Mesenchymal stem cell (in vitro differentiated cells and primary cell): ENCODE measurements at regions not wholly inside any gene's neighbourhood (a gene's known extent, or its start where the extent isn't known, plus 50 kb on each side); places are given as distances from the start of the nearest gene placed in this dataset.

Experiments used
- DNase-seq: peaks from one replicate; pipeline ENCODE4 v3.0.0-alpha.2; 2013
- H2AFZ ChIP-seq: one replicate; pipeline ENCODE4 v1.6.1; 2013; ENCODE audit warnings: low read depth, mild to moderate bottlenecking, control low read depth, inconsistent platforms, low read length, moderate library complexity
- H2AK5ac ChIP-seq: 2 replicates; pipeline ENCODE4 v1.6.1; 2013; ENCODE audit warnings: low read length, moderate library complexity, mild to moderate bottlenecking, inconsistent platforms; ENCODE audit not compliant: severe bottlenecking
- H2BK120ac ChIP-seq: one replicate; pipeline ENCODE4 v1.6.1; 2013; ENCODE audit warnings: low read depth, mild to moderate bottlenecking, inconsistent platforms, low read length, moderate library complexity
- H2BK12ac ChIP-seq, 2 experiments: one replicate each; pipeline ENCODE4 v1.6.1; 2013; ENCODE audit warnings: inconsistent platforms in 2 of 2, low read length in 2 of 2, mild to moderate bottlenecking in 2 of 2, moderate library complexity in 2 of 2, control low read depth in 1 of 2
- H2BK15ac ChIP-seq: one replicate; pipeline ENCODE4 v1.6.1; 2013; ENCODE audit warnings: mild to moderate bottlenecking, low read depth, inconsistent platforms; ENCODE audit not compliant: poor library complexity, severe bottlenecking
- H2BK5ac ChIP-seq: 2 replicates; pipeline ENCODE4 v1.6.1; 2013; ENCODE audit warnings: low read depth, mild to moderate bottlenecking, low read length, control low read depth, inconsistent platforms; ENCODE audit not compliant: poor library complexity, severe bottlenecking
- H3K14ac ChIP-seq, 2 experiments: one replicate each; pipeline ENCODE4 v1.6.1; 2013; ENCODE audit warnings: inconsistent platforms in 2 of 2, low read length in 2 of 2, control low read depth in 1 of 2, mild to moderate bottlenecking in 1 of 2, moderate library complexity in 1 of 2
- H3K18ac ChIP-seq, 2 experiments: one replicate each; pipeline ENCODE4 v1.6.1; 2013; ENCODE audit warnings: inconsistent platforms in 2 of 2, low read length in 2 of 2, control low read depth in 1 of 2, low read depth in 1 of 2, mild to moderate bottlenecking in 1 of 2
- H3K23ac ChIP-seq, 2 experiments: one replicate each; pipeline ENCODE4 v1.6.1; 2013; ENCODE audit warnings: inconsistent platforms in 2 of 2, low read length in 2 of 2, mild to moderate bottlenecking in 2 of 2, moderate library complexity in 2 of 2, control low read depth in 1 of 2
- H3K27ac ChIP-seq: 2 replicates; pipeline ENCODE4 v1.5.1; 2013; ENCODE audit warnings: mild to moderate bottlenecking, moderate library complexity, low read length, control low read depth, inconsistent platforms; ENCODE audit not compliant: poor library complexity, severe bottlenecking
- H3K27me3 ChIP-seq, 2 experiments: 2 replicates each; pipeline versions ENCODE4 v1.6.1 to v1.7.0; 2013; ENCODE audit warnings: low read length in 2 of 2, mild to moderate bottlenecking in 2 of 2, moderate library complexity in 2 of 2, control low read depth in 1 of 2, inconsistent platforms in 1 of 2; ENCODE audit not compliant: control insufficient read depth in 1 of 2, insufficient read depth in 1 of 2
- H3K36me3 ChIP-seq, 2 experiments: 2 replicates each; pipeline versions ENCODE4 v1.6.1 to v1.7.0; 2013; ENCODE audit warnings: low read length in 2 of 2, control low read depth in 1 of 2, inconsistent platforms in 1 of 2, low read depth in 1 of 2, mild to moderate bottlenecking in 1 of 2; ENCODE audit not compliant: insufficient read depth in 2 of 2, control insufficient read depth in 1 of 2
- H3K4ac ChIP-seq, 2 experiments: one replicate each; pipeline ENCODE4 v1.6.1; 2013; ENCODE audit warnings: inconsistent platforms in 2 of 2, low read length in 2 of 2, mild to moderate bottlenecking in 2 of 2, moderate library complexity in 2 of 2, control low read depth in 1 of 2, low read depth in 1 of 2
- H3K4me1 ChIP-seq: 2 replicates; pipeline ENCODE4 v1.6.1; 2013; ENCODE audit warnings: low read depth, low read length, control low read depth; ENCODE audit not compliant: control insufficient read depth, insufficient read depth
- H3K4me2 ChIP-seq: 2 replicates; pipeline ENCODE4 v1.6.1; 2013; ENCODE audit warnings: low read length, mild to moderate bottlenecking, inconsistent platforms; ENCODE audit not compliant: poor library complexity, severe bottlenecking
- H3K4me3 ChIP-seq, 2 experiments: 2 replicates each; pipeline versions ENCODE4 v1.5.1 to v1.7.0; 2013; ENCODE audit warnings: low read length in 2 of 2, mild to moderate bottlenecking in 2 of 2, control low read depth in 1 of 2, low read depth in 1 of 2; ENCODE audit not compliant: insufficient read depth in 1 of 2
- H3K79me1 ChIP-seq: replicated peaks from 2 replicates; pipeline ENCODE4 v1.6.1; 2013; ENCODE audit warnings: mild to moderate bottlenecking, control low read depth, low read length, inconsistent platforms; ENCODE audit not compliant: poor library complexity, severe bottlenecking
- H3K9ac ChIP-seq: 2 replicates; pipeline ENCODE4 v1.7.0; 2013; ENCODE audit warnings: mild to moderate bottlenecking, low read length, moderate library complexity
- H3K9me3 ChIP-seq: 2 replicates; pipeline ENCODE4 v1.7.0; 2013; ENCODE audit warnings: mild to moderate bottlenecking, low read length; ENCODE audit not compliant: control insufficient read depth
- H4K8ac ChIP-seq: one replicate; pipeline ENCODE4 v1.6.1; 2013; ENCODE audit warnings: inconsistent platforms, mild to moderate bottlenecking, low read length, moderate library complexity
- H4K91ac ChIP-seq: one replicate; pipeline ENCODE4 v1.6.1; 2013; ENCODE audit warnings: mild to moderate bottlenecking, low read length, inconsistent platforms
- WGBS: methylation state at CpG from one replicate; pipeline ENCODE4 v1.1.7; 2013; ENCODE audit warnings: mixed read lengths; 5-methylcytosine and 5-hydroxymethylcytosine counted together

- no peaks in the 10 kb centered on the region for H3K9me3 ChIP-seq
- no peak overlapping the region for H3K4me2 ChIP-seq
- DNase-seq = no peak
- H3K4me1 ChIP-seq = no peaks in the 10 kb centered on the region
- H3K23ac ChIP-seq = no peak overlapping the region
- H3K4ac ChIP-seq = no peak overlapping the region
- H2BK120ac ChIP-seq = no peak overlapping the region
- WGBS = 56% methylated on average over 2 of the region's 2 CpGs
- no peak overlapping the region for H2BK12ac ChIP-seq
- H2BK5ac ChIP-seq = no peak overlapping the region
- no peak overlapping the region for H4K8ac ChIP-seq
- H3K79me1 ChIP-seq = no peaks in the 10 kb centered on the region
- no peak overlapping the region for H4K91ac ChIP-seq
- H3K14ac ChIP-seq = no peak overlapping the region
- H3K27ac ChIP-seq = no peak overlapping the region
- H2BK15ac ChIP-seq = no peak overlapping the region
- H2AFZ ChIP-seq = no peak overlapping the region
- H3K4me3 ChIP-seq = no peak overlapping the region
- H3K27me3 ChIP-seq = peaks cover 0 to 6% of the 10 kb centered on the region in 2 experiments
- no peaks in the 10 kb centered on the region for H3K36me3 ChIP-seq
- no peak overlapping the region for H2AK5ac ChIP-seq
- no peak overlapping the region for H3K9ac ChIP-seq
- H3K18ac ChIP-seq = no peak overlapping the region
These were observed 67.8 kb upstream of the SLC24A5 start for GRCh38 chr15:48052946-48053345.

GRCh38 chr15:48058371-48058770 is 62.4 kb upstream of the SLC24A5 start:
- Histone ChIP-seq H3K4me3 (no peak overlapping the region), H3K9me3 (no peaks in the 10 kb centered on the region), H2BK15ac (no peak overlapping the region), H3K27me3 (peaks cover 0 to 2% of the 10 kb centered on the region in 2 experiments), H2BK120ac (no peak overlapping the region), H2AK5ac (no peak overlapping the region), H3K23ac (no peak overlapping the region), H3K9ac (no peak overlapping the region), H3K4me2 (no peak overlapping the region), H4K91ac (no peak overlapping the region), H3K27ac (no peak overlapping the region), H3K79me1 (no peaks in the 10 kb centered on the region), H3K14ac (no peak overlapping the region), H3K36me3 (no peaks in the 10 kb centered on the region), H3K4me1 (peaks cover 3% of the 10 kb centered on the region), H2BK5ac (no peak overlapping the region), H3K18ac (no peak overlapping the region), H2AFZ (no peak overlapping the region), H2BK12ac (no peak overlapping the region), H3K4ac (no peak overlapping the region), H4K8ac (no peak overlapping the region)
- no peak for DNase-seq

- Histone ChIP-seq H2BK15ac (no peak overlapping the region), H3K4me2 (no peak overlapping the region), H2BK12ac (no peak overlapping the region), H3K9me3 (no peaks in the 10 kb centered on the region), H4K91ac (no peak overlapping the region), H3K36me3 (no peaks in the 10 kb centered on the region), H3K27me3 (peaks cover 0 to 2% of the 10 kb centered on the region in 2 experiments), H2BK120ac (no peak overlapping the region), H2AFZ (no peak overlapping the region), H3K4ac (no peak overlapping the region), H3K4me3 (peak overlapping the region in 1 of 2 experiments; percentile 70), H3K4me1 (peaks cover 3% of the 10 kb centered on the region), H3K14ac (no peak overlapping the region), H2BK5ac (no peak overlapping the region), H3K9ac (peak overlapping the region; percentile 40), H4K8ac (no peak overlapping the region), H2AK5ac (no peak overlapping the region), H3K79me1 (no peaks in the 10 kb centered on the region), H3K18ac (no peak overlapping the region), H3K23ac (no peak overlapping the region), H3K27ac (no peak overlapping the region)
- DNase-seq = no peak
- 86% methylated on average over 7 of the region's 7 CpGs for WGBS
These were observed 61.0 kb upstream of the SLC24A5 start for GRCh38 chr15:48059791-48060190.

DNA sequence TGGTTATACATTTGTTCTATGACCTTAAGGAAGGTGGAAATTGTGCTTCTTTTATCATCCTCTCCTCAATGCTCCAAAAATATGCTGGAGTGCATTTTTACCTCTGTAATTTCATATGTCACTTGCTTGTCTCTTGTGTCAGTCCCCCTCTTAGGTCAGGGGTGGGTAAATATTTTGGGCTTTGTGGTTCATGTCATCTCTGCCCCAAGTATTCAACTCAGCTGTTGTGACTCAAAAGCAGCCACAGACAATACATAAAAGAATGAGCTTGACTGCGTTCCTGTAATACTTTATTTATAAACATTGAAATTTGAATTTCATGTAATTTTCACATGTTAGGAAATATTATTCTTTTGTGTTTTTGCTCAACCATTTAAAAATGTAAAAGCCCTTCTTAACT is 60.4 kb upstream of the SLC24A5 start:
- Histone ChIP-seq H3K18ac (no peak overlapping the region), H3K14ac (no peak overlapping the region), H2BK15ac (no peak overlapping the region), H3K4ac (no peak overlapping the region), H3K36me3 (no peaks in the 10 kb centered on the region), H2BK5ac (no peak overlapping the region), H3K79me1 (no peaks in the 10 kb centered on the region), H2BK12ac (peak overlapping the region in 1 of 2 experiments; percentile 33), H3K9ac (no peak overlapping the region), H4K8ac (no peak overlapping the region), H3K23ac (no peak overlapping the region), H3K4me1 (peaks cover 3% of the 10 kb centered on the region), H3K27me3 (peaks cover 0 to 2% of the 10 kb centered on the region in 2 experiments), H3K4me2 (no peak overlapping the region), H2BK120ac (no peak overlapping the region), H2AFZ (no peak overlapping the region), H3K9me3 (no peaks in the 10 kb centered on the region), H3K27ac (no peak overlapping the region), H4K91ac (no peak overlapping the region), H2AK5ac (no peak overlapping the region), H3K4me3 (no peak overlapping the region)
- DNase-seq = no peak
- WGBS = no CpG with 5 or more reads among the region's 1 CpG
